GM12878 (cell line): ENCODE measurements at regions not wholly inside any gene's neighbourhood (a gene's known extent, or its start where the extent isn't known, plus 50 kb on each side); places are given as distances from the start of the nearest gene placed in this dataset.

ENCODE experiments used
- ATAC-seq: fragments of 200-7000 bp; cut with Tn5 transposase; 3 replicates; pipeline ENCODE4 v1.9.1; 2020; ENCODE audit warnings: mild to moderate bottlenecking, moderate library complexity
- BruUV-seq: library from RNA; stranded (reverse); fragments of 400-500 nt; replicated peaks from 2 replicates; lab custom pipeline; 2021; lab: Mats Ljungman, UMichigan
- CTCF ChIA-PET: fragments of 300-600 bp; sonication (Branson Sonifier 250); formaldehyde crosslinking; extraction: SDS; loops from one replicate; lab custom pipeline; 2021; ENCODE audit warnings: inconsistent platforms; lab: Yijun Ruan, JAX
- POLR2A ChIA-PET: fragments of 350-600 bp; formaldehyde crosslinking; extraction: SDS; loops from one replicate; lab custom pipeline; 2021; ENCODE audit warnings: inconsistent platforms; lab: Charles Lee
- RAD21 ChIA-PET: fragments of 300-600 bp; sonication (Branson Sonifier 250); formaldehyde crosslinking; loops from one replicate; lab custom pipeline; 2023; ENCODE audit warnings: antibody characterized with exemption; ENCODE audit not compliant: unreplicated experiment; lab: Charles Lee
- SMC1A ChIA-PET: fragments of 300-600 bp; sonication (Branson Sonifier 250); formaldehyde crosslinking; loops from one replicate; lab custom pipeline; 2023; ENCODE audit not compliant: unreplicated experiment, uncharacterized antibody; lab: Charles Lee
- DNase-seq: peaks from one replicate; pipeline ENCODE4 v3.0.0-alpha.2; 2011; ENCODE audit warnings: low read depth, low spot score
- FAIRE-seq: peaks from 3 replicates; lab custom pipeline; 2011; peaks lifted over from hg19 to GRCh38; lab: Jason Lieb, UNC
- H2AFZ ChIP-seq: 2 replicates; pipeline ENCODE4 v1.6.0; 2011; ENCODE audit warnings: low read depth, low read length, control low read depth; ENCODE audit not compliant: control insufficient read depth
- H3K27ac ChIP-seq: 2 replicates; pipeline ENCODE4 v1.5.1; 2011; ENCODE audit warnings: control low read depth; ENCODE audit not compliant: control insufficient read depth, insufficient read depth
- H3K27me3 ChIP-seq, 2 experiments: replicated peaks in 1 of 2; 2 replicates each; pipeline versions ENCODE4 v1.6.0 to v1.6.1; 2011; ENCODE audit warnings: low read length in 1 of 2; ENCODE audit not compliant: control insufficient read depth in 2 of 2, insufficient read depth in 2 of 2
- H3K36me3 ChIP-seq, 2 experiments: 2 replicates each; pipeline ENCODE4 v1.5.1; 2011; ENCODE audit warnings: low read length in 1 of 2; ENCODE audit not compliant: control insufficient read depth in 2 of 2, insufficient read depth in 2 of 2
- H3K4me1 ChIP-seq: 2 replicates; pipeline ENCODE4 v1.6.1; 2011; ENCODE audit warnings: mild to moderate bottlenecking, low read length, moderate library complexity, mixed read lengths; ENCODE audit not compliant: control insufficient read depth, insufficient read depth
- H3K4me2 ChIP-seq: 2 replicates; pipeline ENCODE4 v1.6.0; 2011; ENCODE audit warnings: control low read depth; ENCODE audit not compliant: control insufficient read depth, insufficient read depth
- H3K4me3 ChIP-seq: fragments of 200-600 bp; sonication (generic); 2 replicates; pipeline ENCODE4 v1.5.1; 2016
- H3K79me2 ChIP-seq: 2 replicates; pipeline ENCODE4 v1.6.0; 2011; ENCODE audit warnings: low read length; ENCODE audit not compliant: control insufficient read depth, insufficient read depth
- H3K9ac ChIP-seq: 2 replicates; pipeline ENCODE4 v1.8.0; 2011; ENCODE audit warnings: low read length, control low read depth, mixed read lengths; ENCODE audit not compliant: control insufficient read depth, insufficient read depth
- H3K9me3 ChIP-seq: replicated peaks from 3 replicates; pipeline ENCODE4 v1.5.1; 2011; ENCODE audit warnings: mild to moderate bottlenecking, low read length; ENCODE audit not compliant: control insufficient read depth, insufficient read depth
- H4K20me1 ChIP-seq: 2 replicates; pipeline ENCODE4 v1.6.0; 2011; ENCODE audit not compliant: control insufficient read depth, insufficient read depth
- GATAD2B ChIP-seq: fragments of 450-650 bp; conservative IDR thresholded peaks from 2 replicates; pipeline ENCODE4 v1.6.1; 2017; ENCODE audit warnings: low read depth, mild to moderate bottlenecking, moderate library complexity
- HCFC1 ChIP-seq: fragments of 150-350 bp; IDR thresholded peaks from 2 replicates; pipeline ENCODE4 v1.6.1; 2014; ENCODE audit warnings: low read length
- PKNOX1 ChIP-seq: fragments of 450-650 bp; IDR thresholded peaks from 2 replicates; pipeline ENCODE4 v1.6.1; 2016; ENCODE audit warnings: mild to moderate bottlenecking
- ZNF384 ChIP-seq: IDR thresholded peaks from 2 replicates; pipeline ENCODE4 v1.6.1; 2012; ENCODE audit warnings: low read depth, mild to moderate bottlenecking, low read length, improper control_type of control experiment, borderline replicate concordance
- WGBS: methylation state at CpG from one replicate; pipeline ENCODE4 v1.1.6; 2016; ENCODE audit warnings: low lambda C conversion rate; ENCODE audit not compliant: insufficient replicate concordance, insufficient coverage; ENCODE audit errors: missing lambda C conversion rate; 5-methylcytosine and 5-hydroxymethylcytosine counted together
- in situ Hi-C: fragments of 300-500 bp; cut with MboI; formaldehyde crosslinking; loops from 9 replicates; pipeline ENCODE4 v1.14.3; 2018; ENCODE audit warnings: mixed read lengths
- intact Hi-C: fragments of 100-400 bp; cut with micrococcal nuclease; formaldehyde crosslinking; loops from one replicate; pipeline ENCODE4 v1.14.2; 2022; ENCODE audit not compliant: unreplicated experiment
- TF ChIP-seq, protein P1 (sequence below): fragments of 450-650 bp; formaldehyde crosslinking; IDR thresholded peaks from 2 replicates; pipeline ENCODE4 v1.4.0; 2020; ENCODE audit warnings: mild to moderate bottlenecking, moderate library complexity

- no peak for FAIRE-seq
- intact Hi-C loops: no loop called here
These were observed 181.5 kb downstream of the SLIT2 start for GRCh38 chr4:20433097-20433705.

GRCh38 chr4:20440170-20440569, 188.5 kb downstream of the SLIT2 start:
- POLR2A ChIA-PET: no interaction called here
- Histone ChIP-seq H4K20me1 (no peaks in the 10 kb centered on the region), H3K36me3 (no peaks in the 10 kb centered on the region), H3K4me3 (no peak overlapping the region), H3K4me2 (no peak overlapping the region), H3K9me3 (no peaks in the 10 kb centered on the region), H3K9ac (no peak overlapping the region), H3K27ac (no peak overlapping the region), H2AFZ (no peak overlapping the region), H3K27me3 (no peaks in the 10 kb centered on the region), H3K79me2 (no peaks in the 10 kb centered on the region), H3K4me1 (no peaks in the 10 kb centered on the region)
- TF ChIP-seq HCFC1 (no peak), PKNOX1 (no peak), GATAD2B (no peak)
- TF ChIP-seq, protein P1, sequence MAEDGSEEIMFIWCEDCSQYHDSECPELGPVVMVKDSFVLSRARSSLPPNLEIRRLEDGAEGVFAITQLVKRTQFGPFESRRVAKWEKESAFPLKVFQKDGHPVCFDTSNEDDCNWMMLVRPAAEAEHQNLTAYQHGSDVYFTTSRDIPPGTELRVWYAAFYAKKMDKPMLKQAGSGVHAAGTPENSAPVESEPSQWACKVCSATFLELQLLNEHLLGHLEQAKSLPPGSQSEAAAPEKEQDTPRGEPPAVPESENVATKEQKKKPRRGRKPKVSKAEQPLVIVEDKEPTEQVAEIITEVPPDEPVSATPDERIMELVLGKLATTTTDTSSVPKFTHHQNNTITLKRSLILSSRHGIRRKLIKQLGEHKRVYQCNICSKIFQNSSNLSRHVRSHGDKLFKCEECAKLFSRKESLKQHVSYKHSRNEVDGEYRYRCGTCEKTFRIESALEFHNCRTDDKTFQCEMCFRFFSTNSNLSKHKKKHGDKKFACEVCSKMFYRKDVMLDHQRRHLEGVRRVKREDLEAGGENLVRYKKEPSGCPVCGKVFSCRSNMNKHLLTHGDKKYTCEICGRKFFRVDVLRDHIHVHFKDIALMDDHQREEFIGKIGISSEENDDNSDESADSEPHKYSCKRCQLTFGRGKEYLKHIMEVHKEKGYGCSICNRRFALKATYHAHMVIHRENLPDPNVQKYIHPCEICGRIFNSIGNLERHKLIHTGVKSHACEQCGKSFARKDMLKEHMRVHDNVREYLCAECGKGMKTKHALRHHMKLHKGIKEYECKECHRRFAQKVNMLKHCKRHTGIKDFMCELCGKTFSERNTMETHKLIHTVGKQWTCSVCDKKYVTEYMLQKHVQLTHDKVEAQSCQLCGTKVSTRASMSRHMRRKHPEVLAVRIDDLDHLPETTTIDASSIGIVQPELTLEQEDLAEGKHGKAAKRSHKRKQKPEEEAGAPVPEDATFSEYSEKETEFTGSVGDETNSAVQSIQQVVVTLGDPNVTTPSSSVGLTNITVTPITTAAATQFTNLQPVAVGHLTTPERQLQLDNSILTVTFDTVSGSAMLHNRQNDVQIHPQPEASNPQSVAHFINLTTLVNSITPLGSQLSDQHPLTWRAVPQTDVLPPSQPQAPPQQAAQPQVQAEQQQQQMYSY (CRISPR knock-in tag): no peak
- no peak for FAIRE-seq
- no peak for ATAC-seq
- intact Hi-C loops: no loop called here
- RAD21 ChIA-PET: no interaction called here
- SMC1A ChIA-PET: no interaction called here
- no TSS peak for BruUV-seq
- CTCF ChIA-PET: interaction anchor here (1.2 kb wide), 1 partner anchor 21 kb away, joined by 3 read pairs; no protein-coding TSS in a partner anchor
- in situ Hi-C loops: no loop called here
- DNase-seq: no peak
- 2% methylated on average over 3 of the region's 3 CpGs for WGBS

More at GRCh38 chr4:20433097-20433705, 181.5 kb downstream of the SLIT2 start:
- Histone ChIP-seq H3K36me3 (no peaks in the 10 kb centered on the region), H3K9me3 (no peaks in the 10 kb centered on the region), H3K79me2 (no peaks in the 10 kb centered on the region), H3K4me3 (no peak overlapping the region), H3K27ac (no peak overlapping the region), H3K4me2 (no peak overlapping the region), H3K4me1 (no peaks in the 10 kb centered on the region), H3K27me3 (no peaks in the 10 kb centered on the region), H2AFZ (no peak overlapping the region), H3K9ac (no peak overlapping the region), H4K20me1 (no peaks in the 10 kb centered on the region)
- SMC1A ChIA-PET: interaction anchor here (1.0 kb wide), 1 partner anchor 97 kb away, joined by 3 read pairs; no protein-coding TSS in a partner anchor
- POLR2A ChIA-PET: no interaction called here
- TF ChIP-seq ZNF384: no peak
- ATAC-seq: no peak
- DNase-seq: no peak
- no TSS peak for BruUV-seq
- 52% methylated on average over 5 of the region's 5 CpGs for whole genome bisulfite sequencing
- CTCF ChIA-PET: no interaction called here
- RAD21 ChIA-PET: no interaction called here
- in situ Hi-C loops: no loop called here
